K562 (cell line): ENCODE measurements at regions not wholly inside any gene's neighbourhood (a gene's known extent, or its start where the extent isn't known, plus 50 kb on each side); places are given as distances from the start of the nearest gene placed in this dataset.

Experiments used
- CTCF ChIP-seq, 3 experiments: IDR thresholded peaks in 2 of 3; conservative IDR thresholded peaks in 1 of 3; 2 replicates each; pipeline ENCODE4 v1.5.1; 2011 to 2012; ENCODE audit warnings: low read length in 3 of 3, mild to moderate bottlenecking in 3 of 3, control low read depth in 2 of 3, improper control_type of control experiment in 1 of 3, inconsistent platforms in 1 of 3, low read depth in 1 of 3, mixed read lengths in 1 of 3, moderate library complexity in 1 of 3; ENCODE audit not compliant: insufficient read depth in 2 of 3
- ETV5 ChIP-seq: sonication (generic); formaldehyde crosslinking; IDR thresholded peaks from 2 replicates; pipeline ENCODE4 v1.4.0; 2020; ENCODE audit warnings: low read depth, mild to moderate bottlenecking, missing genetic modification reagents
- ETV6 ChIP-seq, 3 experiments: fragments of 150-350 bp in 1 of 3; sonication (generic) in 1 of 3; formaldehyde crosslinking in 1 of 3; IDR thresholded peaks; 2 replicates each; pipeline versions ENCODE4 v1.6.1 to v1.8.0; 2014 to 2022; ENCODE audit warnings: borderline replicate concordance in 2 of 3, low read depth in 2 of 3, antibody characterized with exemption in 1 of 3, low read length in 1 of 3, mild to moderate bottlenecking in 1 of 3, missing genetic modification reagents in 1 of 3
- SIN3A ChIP-seq, 2 experiments: fragments of 150-350 bp in 1 of 2; IDR thresholded peaks; 2 replicates each; pipeline ENCODE4 v1.6.1; 2011 to 2016; ENCODE audit warnings: borderline replicate concordance in 2 of 2, low read depth in 2 of 2, low read length in 2 of 2, mild to moderate bottlenecking in 2 of 2, moderate library complexity in 2 of 2; ENCODE audit not compliant: control insufficient read depth in 1 of 2
- SNRNP70 ChIP-seq: fragments of 200-400 bp; formaldehyde crosslinking; optimal IDR thresholded peaks from 2 replicates; pipeline ENCODE3; 2017; ENCODE audit warnings: low read depth, low read length

DNA sequence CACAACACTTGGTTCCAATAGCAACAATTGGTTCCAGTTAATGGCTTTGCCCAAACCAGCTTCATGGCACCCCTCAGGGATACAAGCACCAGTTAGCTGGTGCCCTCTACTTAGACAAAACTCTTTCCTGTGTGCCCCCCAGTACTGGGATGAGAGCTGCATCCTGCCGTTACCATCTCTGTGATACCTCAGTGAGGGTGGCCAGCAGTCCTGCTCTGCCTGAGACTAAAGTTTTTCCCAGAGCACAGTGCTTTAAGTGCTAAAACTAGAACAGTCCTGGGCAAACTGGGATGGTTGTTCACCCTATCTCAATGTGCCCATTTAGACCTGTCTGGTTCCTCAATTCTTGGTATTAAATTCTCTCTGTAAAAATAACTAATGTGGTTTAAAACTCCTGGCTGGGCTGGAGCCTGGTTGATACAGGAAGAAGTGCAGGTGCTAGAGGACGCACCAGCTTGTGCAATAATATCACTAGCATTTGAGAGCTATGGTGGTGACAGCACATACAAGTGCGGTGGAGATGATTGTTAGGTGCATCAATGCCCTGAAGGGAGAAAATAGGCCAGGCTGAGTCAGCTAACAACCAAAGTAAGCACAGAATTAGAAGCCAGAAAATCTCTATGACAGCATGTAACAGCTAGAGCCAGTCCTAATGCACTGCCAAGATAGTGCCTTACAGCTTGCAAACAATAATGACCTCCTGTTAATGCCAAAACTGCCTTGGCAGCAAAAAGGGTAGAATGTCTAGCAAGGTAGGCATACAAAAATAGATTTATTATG, 179.8 kb upstream of the GALNT2 start:
- TF ChIP-seq ETV6 (IDR thresholded peaks at IDR 0.05; ENCODE audit: borderline replicate concordance in 1 of 2, low read depth in 2 of 2, low read length in 1 of 2) (no peak), ETV6 (CRISPR knock-in tag; IDR thresholded peaks at IDR 0.05; ENCODE audit: borderline replicate concordance) (no peak), CTCF (IDR thresholded peaks at IDR 0.05 in 2 of 3, conservative IDR thresholded peaks at IDR 0.05 in 1 of 3; ENCODE audit: insufficient read depth in 2 of 3, low read depth in 1 of 3, low read length in 3 of 3) (no peak), ETV5 (CRISPR knock-in tag) (no peak), SNRNP70 (no peak), SIN3A (IDR thresholded peaks at IDR 0.05; ENCODE audit: borderline replicate concordance in 2 of 2, control insufficient read depth in 1 of 2, low read depth in 2 of 2, low read length in 2 of 2) (no peak)
